GM19351 (cell line): ENCODE measurements at regions not wholly inside any gene's neighbourhood (a gene's known extent, or its start where the extent isn't known, plus 50 kb on each side); places are given as distances from the start of the nearest gene placed in this dataset.
A peak's percentile ranks its signal among the peaks of the same experiment; 100 is the strongest.
"Not testable (repeated sequence)": the region's sequence is repeated elsewhere in the genome, so short reads cannot be mapped to it uniquely, and the experiment has no call there.

Source experiments
- ATAC-seq: cut with Tn5 transposase; IDR thresholded peaks from one replicate; pipeline ENCODE4 v1.9.1; 2021; ENCODE audit warnings: mild to moderate bottlenecking, moderate library complexity; ENCODE audit not compliant: unreplicated experiment

GRCh38 chr6:71360556-71361335 lies 72.1 kb downstream of the OGFRL1 start:
- ATAC-seq: not testable (repeated sequence)

GRCh38 chr6:71364889-71365542 lies 76.4 kb downstream of the OGFRL1 start:
- ATAC-seq: no peak

DNA sequence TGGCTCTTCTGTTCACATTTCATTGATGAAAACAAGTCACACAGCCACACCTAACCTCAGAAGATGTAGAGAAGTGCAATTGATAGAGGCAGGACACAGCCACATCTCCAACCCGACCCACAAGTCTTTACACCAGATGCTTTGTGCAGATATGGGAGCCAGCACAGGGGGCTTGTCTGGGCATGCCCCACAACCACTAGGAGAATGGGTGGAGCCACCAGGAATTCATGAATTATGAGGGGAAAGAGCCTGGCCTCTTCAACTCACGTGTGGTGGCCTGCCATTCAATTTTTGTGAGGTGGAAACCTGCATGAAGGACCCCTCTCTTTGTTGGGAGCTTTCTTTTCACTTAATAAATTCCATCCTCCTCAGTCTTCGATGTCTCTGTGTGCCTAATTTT lies 79.1 kb downstream of the OGFRL1 start:
- ATAC-seq: no peak

- ATAC-seq: no peak
These were observed 79.7 kb downstream of the OGFRL1 start for GRCh38 chr6:71368284-71368683.

- ATAC-seq: no peak
These were observed 82.9 kb downstream of the OGFRL1 start for GRCh38 chr6:71371559-71371958.

- no peak for ATAC-seq
These were observed 85.3 kb downstream of the OGFRL1 start for GRCh38 chr6:71373943-71374342.

DNA sequence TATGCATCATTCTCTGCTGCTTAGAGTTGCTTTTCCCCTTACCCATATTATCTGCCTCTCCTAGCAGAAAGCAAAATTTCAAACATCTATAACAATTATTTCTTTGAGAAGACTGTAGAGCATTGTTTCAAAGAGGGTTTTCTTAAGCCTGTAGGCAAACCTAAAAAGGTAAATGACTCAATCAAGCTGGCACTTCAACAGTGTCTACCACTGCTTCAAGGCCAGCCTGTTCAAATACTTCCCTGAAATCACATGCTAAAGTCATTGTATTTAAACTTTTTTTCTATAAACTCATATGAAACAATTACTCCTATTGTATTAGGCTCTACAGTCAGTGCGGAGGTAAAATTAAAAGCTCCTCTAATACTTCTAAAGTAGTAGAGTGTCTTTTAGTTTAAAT lies 87.1 kb downstream of the OGFRL1 start:
- no peak for ATAC-seq

DNA sequence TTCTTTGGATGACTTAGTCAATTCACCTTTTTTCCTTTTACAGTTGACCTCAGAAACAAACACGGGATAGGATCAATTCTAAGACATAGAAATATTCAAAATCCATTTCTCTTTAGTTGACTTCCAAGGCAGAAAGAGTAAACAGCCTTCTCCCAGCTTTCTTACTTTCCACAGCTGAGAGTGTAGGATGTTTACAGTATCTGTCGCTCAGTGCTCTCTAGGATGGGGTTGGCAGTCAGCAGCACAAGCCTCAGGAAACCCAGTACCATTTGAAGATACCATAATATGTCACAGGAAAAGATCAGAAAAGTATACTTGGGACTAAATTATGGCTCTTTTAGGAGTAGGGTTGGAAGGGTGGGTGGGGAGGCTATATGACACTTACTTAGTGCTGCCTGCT lies 88.2 kb downstream of the OGFRL1 start:
- no peak for ATAC-seq

GRCh38 chr6:71383476-71383875 lies 94.9 kb downstream of the OGFRL1 start:
- ATAC-seq: no peak

DNA sequence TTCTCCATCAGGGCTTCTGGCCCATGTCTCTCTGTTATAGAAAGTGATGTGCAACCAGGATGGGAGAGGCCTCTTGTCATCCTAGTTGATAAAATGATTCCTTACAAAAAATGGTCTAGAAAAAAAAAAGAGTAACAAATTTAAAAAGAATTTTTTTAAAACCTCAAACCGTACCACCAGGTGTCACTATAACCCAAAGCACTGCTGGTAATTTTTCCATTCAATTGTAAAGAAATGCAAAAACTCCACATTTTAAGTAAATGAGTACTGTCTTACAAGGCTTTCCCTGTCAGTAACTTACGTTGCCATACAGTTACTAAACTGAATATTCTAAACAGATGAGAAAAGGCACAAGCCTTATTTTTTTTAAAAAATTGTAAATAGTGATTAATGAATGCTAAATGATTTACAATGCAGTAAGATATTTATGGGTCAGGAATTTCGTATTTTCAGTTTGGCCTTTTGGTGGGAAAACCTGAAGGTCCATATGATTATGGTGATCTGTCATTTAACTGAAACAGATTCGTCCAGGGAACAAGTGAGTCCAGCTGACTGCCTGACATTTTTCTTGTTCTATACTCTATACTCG lies 95.4 kb downstream of the OGFRL1 start:
- ATAC-seq: no peak

- no peak for ATAC-seq
These were observed 96.7 kb downstream of the OGFRL1 start for GRCh38 chr6:71385111-71385822.

DNA sequence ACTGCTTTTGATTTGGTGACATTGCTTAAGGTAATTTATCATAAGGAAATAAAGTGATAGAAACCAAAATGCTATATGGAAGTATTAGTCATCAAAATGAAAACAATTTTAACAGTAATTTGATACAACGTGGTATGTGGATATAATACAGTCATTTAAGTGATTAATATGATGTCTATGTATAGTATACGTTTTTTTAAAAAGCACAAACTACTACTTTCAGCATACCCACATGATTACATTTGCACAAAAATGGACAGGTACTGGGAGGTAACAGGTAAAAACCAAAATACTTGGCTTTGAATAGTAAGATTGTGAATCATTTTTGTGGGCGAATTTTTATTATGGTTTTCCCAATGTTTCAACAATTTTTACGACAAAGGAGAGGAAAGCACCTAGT lies 97.6 kb downstream of the OGFRL1 start:
- no peak for ATAC-seq

DNA sequence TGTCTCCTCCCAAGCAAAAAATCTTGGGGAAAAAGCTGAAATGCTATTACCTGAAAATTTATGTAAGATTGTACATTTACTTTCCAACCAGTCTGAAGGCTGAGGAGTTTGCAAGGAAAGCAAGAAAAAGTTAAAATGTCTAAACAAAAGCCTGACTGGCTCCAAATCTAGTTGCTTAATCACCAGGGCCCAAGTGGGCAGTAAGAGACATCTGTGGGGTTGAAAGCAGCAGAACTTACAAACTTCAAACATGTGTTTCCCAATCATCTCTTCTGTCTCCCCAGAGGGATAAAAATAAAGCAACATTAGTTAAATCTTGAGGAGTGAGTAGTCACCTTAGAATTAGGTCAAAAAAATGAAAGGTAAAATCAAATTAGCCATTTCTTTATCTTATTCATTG lies 98.6 kb downstream of the OGFRL1 start:
- no peak for ATAC-seq

DNA sequence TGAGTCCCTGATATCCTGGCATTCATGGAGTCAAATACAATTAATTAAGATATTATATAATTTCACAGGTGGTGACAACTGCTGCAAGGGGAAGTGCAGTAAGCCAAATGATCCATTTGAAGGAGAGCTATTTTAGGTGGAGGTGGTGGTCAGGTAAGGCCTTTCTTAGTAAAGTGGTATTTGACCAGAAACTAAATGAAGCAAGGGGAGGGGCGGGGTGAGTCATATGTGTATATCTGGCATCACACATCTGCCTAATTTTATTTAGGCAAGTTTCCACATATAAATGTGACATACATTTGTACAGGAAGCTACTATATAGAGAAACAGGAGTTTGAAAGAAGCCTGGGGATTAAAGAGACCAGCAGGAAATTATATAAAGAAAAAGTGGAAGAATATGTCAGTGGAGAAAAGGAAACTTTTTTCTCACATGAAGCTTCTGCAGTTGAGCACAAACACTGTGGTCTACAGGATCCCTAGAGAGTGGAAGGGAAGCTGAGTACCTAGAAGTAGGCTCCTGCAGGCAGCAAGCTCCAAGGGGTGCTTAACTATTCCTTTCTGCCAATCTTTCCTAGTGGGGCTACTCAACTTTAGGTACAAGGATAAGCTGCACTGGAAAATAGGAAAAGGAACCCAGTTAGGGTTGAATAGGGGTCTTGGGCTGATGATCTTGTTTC lies 99.6 kb downstream of the OGFRL1 start:
- ATAC-seq: peak; percentile 57

DNA sequence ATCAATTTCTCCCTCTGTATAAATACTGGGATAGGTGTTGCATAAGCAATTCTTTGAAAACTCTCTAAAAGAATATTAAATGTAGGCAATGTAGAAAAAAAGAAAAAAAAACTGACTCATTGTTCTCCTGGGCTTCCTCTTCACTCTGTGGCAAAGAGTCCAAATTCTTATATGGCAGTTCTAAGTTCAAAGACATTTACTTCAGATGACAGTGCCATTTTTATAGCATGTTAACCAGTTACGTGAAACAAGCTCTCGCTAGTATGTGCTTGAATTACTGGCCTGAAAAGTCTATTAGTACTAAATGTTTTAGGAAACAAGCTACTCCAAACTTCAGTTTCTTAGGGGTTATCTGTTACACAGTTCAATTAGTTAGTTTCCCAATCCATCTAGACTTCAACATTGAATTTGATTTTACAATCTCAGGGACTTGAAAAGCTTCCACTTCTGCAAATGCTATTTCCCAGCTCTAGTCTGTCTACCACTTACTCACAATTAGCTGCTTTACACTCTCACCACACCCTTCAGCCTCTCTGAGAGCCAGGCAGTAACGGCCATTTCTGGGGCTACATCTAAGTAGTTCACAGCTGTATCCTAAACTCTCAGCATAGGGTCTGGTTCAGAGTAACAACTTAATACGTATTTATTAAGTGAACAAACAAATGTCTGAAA lies 100.4 kb downstream of the OGFRL1 start:
- ATAC-seq: no peak

GRCh38 chr6:71391126-71391525 lies 102.5 kb downstream of the OGFRL1 start:
- ATAC-seq: no peak

GRCh38 chr6:71392276-71392675 lies 103.7 kb downstream of the OGFRL1 start:
- ATAC-seq: no peak

GRCh38 chr6:71393471-71393870 lies 104.9 kb downstream of the OGFRL1 start:
- no peak for ATAC-seq

DNA sequence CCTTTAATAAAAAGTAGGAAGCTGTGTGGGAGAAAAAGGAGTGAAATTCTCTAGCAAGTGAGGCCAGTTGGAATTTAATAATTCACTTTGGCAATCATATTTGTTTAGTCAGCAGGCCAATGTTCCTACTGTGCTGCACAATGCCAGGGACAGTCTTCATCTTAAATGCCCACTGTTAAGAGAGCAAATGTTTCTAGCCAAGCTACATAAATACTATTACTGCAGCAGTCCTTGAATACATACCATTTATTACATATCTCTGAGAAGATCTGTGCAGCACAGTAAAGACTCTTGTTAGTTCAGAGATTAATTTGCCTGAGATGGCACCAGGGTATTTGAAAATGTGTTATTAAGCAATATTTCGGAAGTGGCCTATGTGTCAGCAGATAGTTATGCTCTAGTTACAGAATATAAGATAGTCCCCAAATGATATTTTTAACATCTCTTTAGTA lies 105.4 kb downstream of the OGFRL1 start:
- ATAC-seq: no peak

GRCh38 chr6:71394926-71395325 lies 106.3 kb downstream of the OGFRL1 start:
- no peak for ATAC-seq
